ENCODE measurements at regions not wholly inside any gene's neighbourhood (a gene's known extent, or its start where the extent isn't known, plus 50 kb on each side); places are given as distances from the start of the nearest gene placed in this dataset.
"Not testable (repeated sequence)": the region's sequence is repeated elsewhere in the genome, so short reads cannot be mapped to it uniquely, and the experiment has no call there.

GRCh38 chr7:113563257-113563656 lies 355.6 kb downstream of the PPP1R3A start:
- H3K36me3 ChIP-seq (ENCODE audit: control insufficient read depth in 1 of 2, insufficient read depth in 2 of 2, low read length in 2 of 2); H3K27me3 ChIP-seq (ENCODE audit: low read depth, low read length); H3K9me3 ChIP-seq (ENCODE audit: control insufficient read depth in 1 of 2, low read length in 2 of 2); H3K4me1 ChIP-seq (ENCODE audit: control insufficient read depth in 1 of 2, insufficient read depth in 2 of 2, low read length in 2 of 2); H3K27ac ChIP-seq (ENCODE audit: low read length); H3K4me3 ChIP-seq (ENCODE audit: low read depth in 1 of 2, low read length in 2 of 2): not testable (repeated sequence)

DNA sequence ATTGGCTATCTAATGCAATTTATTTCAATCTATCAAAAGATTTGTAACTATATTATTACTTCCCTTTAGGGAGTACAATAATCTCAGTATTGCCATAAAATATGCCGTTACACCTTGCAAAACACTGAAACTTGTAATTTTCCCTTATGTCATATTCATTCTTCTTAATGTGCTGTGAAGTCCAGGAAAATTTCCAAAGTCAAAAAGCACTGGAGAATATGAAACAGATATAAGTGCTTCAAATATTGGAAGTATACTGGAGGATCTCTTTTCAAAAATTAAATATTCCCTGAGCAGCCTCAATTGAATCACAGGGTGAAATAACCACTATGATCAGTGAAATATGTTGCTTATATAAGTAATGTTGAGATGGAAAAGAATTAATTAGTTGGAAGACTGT lies 356.0 kb downstream of the PPP1R3A start:
- Histone ChIP-seq H3K36me3 (ENCODE audit: control insufficient read depth in 1 of 2, insufficient read depth in 2 of 2, low read length in 2 of 2) (no peaks in the 10 kb centered on the region), H3K4me1 (ENCODE audit: control insufficient read depth in 1 of 2, insufficient read depth in 2 of 2, low read length in 2 of 2) (no peaks in the 10 kb centered on the region), H3K9me3 (ENCODE audit: control insufficient read depth in 1 of 2, low read length in 2 of 2) (no peaks in the 10 kb centered on the region), H3K4me3 (ENCODE audit: low read depth in 1 of 2, low read length in 2 of 2) (no peak overlapping the region), H3K27me3 (ENCODE audit: low read depth, low read length) (no peaks in the 10 kb centered on the region), H3K27ac (ENCODE audit: low read length) (no peak overlapping the region)

GRCh38 chr7:113562242-113562641 lies 356.6 kb downstream of the PPP1R3A start:
- H3K36me3 ChIP-seq (ENCODE audit: control insufficient read depth in 1 of 2, insufficient read depth in 2 of 2, low read length in 2 of 2): no peaks in the 10 kb centered on the region
- no peaks in the 10 kb centered on the region for H3K9me3 ChIP-seq (ENCODE audit: control insufficient read depth in 1 of 2, low read length in 2 of 2)
- no peak overlapping the region for H3K4me3 ChIP-seq (ENCODE audit: low read depth in 1 of 2, low read length in 2 of 2)
- H3K27me3 ChIP-seq (ENCODE audit: low read depth, low read length): no peaks in the 10 kb centered on the region
- no peak overlapping the region for H3K27ac ChIP-seq (ENCODE audit: low read length)
- no peaks in the 10 kb centered on the region for H3K4me1 ChIP-seq (ENCODE audit: control insufficient read depth in 1 of 2, insufficient read depth in 2 of 2, low read length in 2 of 2)

DNA sequence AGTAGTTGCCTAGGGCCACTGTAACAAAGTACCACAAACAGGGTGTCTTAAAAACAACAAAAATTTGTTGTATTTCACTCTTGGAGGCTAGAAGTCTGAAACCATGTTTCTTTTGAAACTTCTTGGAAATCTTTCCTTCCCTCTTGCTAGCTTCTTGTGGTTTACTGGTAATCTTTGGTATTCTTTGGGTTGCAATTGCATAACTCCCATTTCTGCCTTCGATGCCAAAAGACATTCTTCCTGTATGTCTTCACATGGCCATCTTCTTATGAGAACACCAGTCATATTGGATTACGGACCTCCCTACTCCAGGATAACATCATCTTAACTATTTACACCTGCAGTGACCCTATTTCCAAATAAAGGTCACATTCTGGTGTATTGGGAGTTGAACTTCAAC lies 357.4 kb downstream of the PPP1R3A start:
- Histone ChIP-seq H3K4me3 (ENCODE audit: low read depth in 1 of 2, low read length in 2 of 2) (no peak overlapping the region), H3K27ac (ENCODE audit: low read length) (no peak overlapping the region), H3K4me1 (ENCODE audit: control insufficient read depth in 1 of 2, insufficient read depth in 2 of 2, low read length in 2 of 2) (no peaks in the 10 kb centered on the region), H3K36me3 (ENCODE audit: control insufficient read depth in 1 of 2, insufficient read depth in 2 of 2, low read length in 2 of 2) (no peaks in the 10 kb centered on the region), H3K9me3 (ENCODE audit: control insufficient read depth in 1 of 2, low read length in 2 of 2) (no peaks in the 10 kb centered on the region), H3K27me3 (ENCODE audit: low read depth, low read length) (no peaks in the 10 kb centered on the region)

GRCh38 chr7:113550966-113551365 lies 367.8 kb downstream of the PPP1R3A start:
- H3K4me3 ChIP-seq (ENCODE audit: low read depth in 1 of 2, low read length in 2 of 2): no peak overlapping the region
- no peak overlapping the region for H3K27ac ChIP-seq (ENCODE audit: low read length)
- H3K27me3 ChIP-seq (ENCODE audit: low read depth, low read length): no peaks in the 10 kb centered on the region
- H3K9me3 ChIP-seq (ENCODE audit: control insufficient read depth in 1 of 2, low read length in 2 of 2): no peaks in the 10 kb centered on the region
- H3K4me1 ChIP-seq (ENCODE audit: control insufficient read depth in 1 of 2, insufficient read depth in 2 of 2, low read length in 2 of 2): no peaks in the 10 kb centered on the region
- H3K36me3 ChIP-seq (ENCODE audit: control insufficient read depth in 1 of 2, insufficient read depth in 2 of 2, low read length in 2 of 2): no peaks in the 10 kb centered on the region

DNA sequence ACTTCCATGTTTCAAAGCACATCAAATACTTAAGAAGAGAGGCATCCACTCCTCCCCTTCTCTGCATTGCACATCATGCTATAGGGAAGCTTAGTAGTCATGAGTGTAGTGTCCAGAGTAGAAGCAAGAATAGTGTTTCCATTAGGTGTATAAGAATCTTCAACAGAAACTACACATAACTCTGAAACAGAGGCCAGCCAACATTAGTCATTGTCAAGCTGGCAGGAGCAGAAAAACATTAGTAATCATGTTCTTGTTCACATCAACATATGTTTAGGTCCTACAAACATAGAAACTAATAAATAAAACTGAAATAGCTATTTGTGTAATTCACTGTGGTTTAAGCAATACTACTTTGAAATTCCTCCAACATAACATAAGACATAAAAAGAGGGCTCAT lies 370.2 kb downstream of the PPP1R3A start:
- no peaks in the 10 kb centered on the region for H3K36me3 ChIP-seq (ENCODE audit: control insufficient read depth in 1 of 2, insufficient read depth in 2 of 2, low read length in 2 of 2)
- no peaks in the 10 kb centered on the region for H3K9me3 ChIP-seq (ENCODE audit: control insufficient read depth in 1 of 2, low read length in 2 of 2)
- H3K27me3 ChIP-seq (ENCODE audit: low read depth, low read length): no peaks in the 10 kb centered on the region
- H3K4me1 ChIP-seq (ENCODE audit: control insufficient read depth in 1 of 2, insufficient read depth in 2 of 2, low read length in 2 of 2): no peaks in the 10 kb centered on the region
- H3K4me3 ChIP-seq (ENCODE audit: low read depth in 1 of 2, low read length in 2 of 2): no peak overlapping the region
- no peak overlapping the region for H3K27ac ChIP-seq (ENCODE audit: low read length)

GRCh38 chr7:113548137-113548536 lies 370.7 kb downstream of the PPP1R3A start:
- H3K27me3 ChIP-seq (ENCODE audit: low read depth, low read length): no peaks in the 10 kb centered on the region
- H3K9me3 ChIP-seq (ENCODE audit: control insufficient read depth in 1 of 2, low read length in 2 of 2): no peaks in the 10 kb centered on the region
- H3K4me1 ChIP-seq (ENCODE audit: control insufficient read depth in 1 of 2, insufficient read depth in 2 of 2, low read length in 2 of 2): no peaks in the 10 kb centered on the region
- H3K4me3 ChIP-seq (ENCODE audit: low read depth in 1 of 2, low read length in 2 of 2): no peak overlapping the region
- no peak overlapping the region for H3K27ac ChIP-seq (ENCODE audit: low read length)
- H3K36me3 ChIP-seq (ENCODE audit: control insufficient read depth in 1 of 2, insufficient read depth in 2 of 2, low read length in 2 of 2): no peaks in the 10 kb centered on the region

DNA sequence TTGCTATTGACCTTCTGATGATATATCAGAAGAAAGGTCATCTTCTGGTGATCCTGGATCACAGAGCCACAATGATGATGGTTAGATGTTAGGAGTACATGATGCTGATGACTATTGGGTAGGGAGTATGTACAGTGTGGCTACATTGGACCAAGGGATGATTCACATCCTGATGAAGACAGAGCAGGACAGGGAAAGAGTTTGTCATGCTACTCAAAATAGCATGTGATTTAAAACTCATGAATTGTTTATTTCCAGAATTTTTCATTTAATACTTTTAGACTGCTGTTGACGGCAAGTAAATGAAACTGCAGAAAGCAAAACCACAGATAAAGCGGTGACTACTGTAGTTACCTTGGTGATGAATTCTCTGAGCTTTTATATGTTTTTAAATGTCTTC lies 397.3 kb downstream of the PPP1R3A start:
- Histone ChIP-seq H3K27me3 (ENCODE audit: low read depth, low read length) (no peaks in the 10 kb centered on the region), H3K9me3 (ENCODE audit: control insufficient read depth in 1 of 2, low read length in 2 of 2) (no peaks in the 10 kb centered on the region), H3K27ac (ENCODE audit: low read length) (no peak overlapping the region), H3K36me3 (ENCODE audit: control insufficient read depth in 1 of 2, insufficient read depth in 2 of 2, low read length in 2 of 2) (no peaks in the 10 kb centered on the region), H3K4me3 (ENCODE audit: low read depth in 1 of 2, low read length in 2 of 2) (no peak overlapping the region), H3K4me1 (ENCODE audit: control insufficient read depth in 1 of 2, insufficient read depth in 2 of 2, low read length in 2 of 2) (no peaks in the 10 kb centered on the region)

DNA sequence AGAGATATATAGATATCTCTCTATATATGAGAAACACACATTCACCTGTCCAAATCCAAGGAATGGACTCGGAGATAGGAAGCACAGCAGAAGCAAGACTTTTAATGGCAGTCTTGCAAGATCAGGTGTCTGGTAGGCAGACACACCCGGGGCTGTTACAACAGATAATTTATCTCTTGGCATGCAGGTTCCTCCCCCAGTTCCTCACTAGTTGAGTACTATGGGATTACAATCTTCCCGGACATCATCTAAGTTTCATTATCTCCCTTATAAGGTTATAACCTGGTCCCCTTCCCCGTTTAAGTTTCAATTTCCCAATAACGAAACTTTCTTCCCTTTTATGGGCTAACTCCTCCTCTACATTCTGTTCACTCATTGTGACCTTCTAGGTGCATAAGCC lies 399.3 kb downstream of the PPP1R3A start:
- no peaks in the 10 kb centered on the region for H3K9me3 ChIP-seq (ENCODE audit: control insufficient read depth in 1 of 2, low read length in 2 of 2)
- no peak overlapping the region for H3K27ac ChIP-seq (ENCODE audit: low read length)
- no peak overlapping the region for H3K4me3 ChIP-seq (ENCODE audit: low read depth in 1 of 2, low read length in 2 of 2)
- H3K4me1 ChIP-seq (ENCODE audit: control insufficient read depth in 1 of 2, insufficient read depth in 2 of 2, low read length in 2 of 2): no peaks in the 10 kb centered on the region
- H3K36me3 ChIP-seq (ENCODE audit: control insufficient read depth in 1 of 2, insufficient read depth in 2 of 2, low read length in 2 of 2): no peaks in the 10 kb centered on the region
- no peaks in the 10 kb centered on the region for H3K27me3 ChIP-seq (ENCODE audit: low read depth, low read length)

DNA sequence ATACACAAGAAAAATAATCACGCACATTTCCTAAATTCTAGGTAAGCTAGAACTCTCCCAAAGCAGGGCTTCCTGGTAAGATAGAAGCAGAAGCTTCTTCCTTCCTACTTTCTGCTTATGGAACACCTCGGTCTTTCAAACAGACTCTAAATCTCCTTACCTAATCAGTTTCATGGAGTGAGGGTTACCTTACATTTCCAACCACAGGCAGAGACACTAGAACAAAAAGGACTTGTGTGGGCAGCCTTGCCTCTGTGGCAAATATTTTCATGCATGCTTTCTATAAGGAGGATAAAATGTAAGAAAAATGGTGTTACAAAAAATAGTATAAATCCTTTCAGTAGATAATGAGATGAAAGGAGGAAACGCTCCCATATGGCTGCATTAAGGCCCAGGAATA lies 386.3 kb upstream of the SMIM30 start:
- Histone ChIP-seq H3K27ac (ENCODE audit: low read length) (no peak overlapping the region), H3K4me1 (ENCODE audit: control insufficient read depth in 1 of 2, insufficient read depth in 2 of 2, low read length in 2 of 2) (no peaks in the 10 kb centered on the region), H3K9me3 (ENCODE audit: control insufficient read depth in 1 of 2, low read length in 2 of 2) (no peaks in the 10 kb centered on the region), H3K4me3 (ENCODE audit: low read depth in 1 of 2, low read length in 2 of 2) (no peak overlapping the region), H3K36me3 (ENCODE audit: control insufficient read depth in 1 of 2, insufficient read depth in 2 of 2, low read length in 2 of 2) (no peaks in the 10 kb centered on the region), H3K27me3 (ENCODE audit: low read depth, low read length) (no peaks in the 10 kb centered on the region)

- Histone ChIP-seq H3K36me3 (ENCODE audit: control insufficient read depth in 1 of 2, insufficient read depth in 2 of 2, low read length in 2 of 2) (no peaks in the 10 kb centered on the region), H3K27ac (ENCODE audit: low read length) (no peak overlapping the region), H3K4me3 (ENCODE audit: low read depth in 1 of 2, low read length in 2 of 2) (no peak overlapping the region), H3K4me1 (ENCODE audit: control insufficient read depth in 1 of 2, insufficient read depth in 2 of 2, low read length in 2 of 2) (no peaks in the 10 kb centered on the region), H3K9me3 (ENCODE audit: control insufficient read depth in 1 of 2, low read length in 2 of 2) (no peaks in the 10 kb centered on the region), H3K27me3 (ENCODE audit: low read depth, low read length) (no peaks in the 10 kb centered on the region)
Measured at GRCh38 chr7:113504142-113504541, 385.8 kb upstream of the SMIM30 start.

- H3K27ac ChIP-seq (ENCODE audit: low read length); H3K9me3 ChIP-seq (ENCODE audit: control insufficient read depth in 1 of 2, low read length in 2 of 2): not testable (repeated sequence)
Measured at GRCh38 chr7:113496586-113496985, 378.2 kb upstream of the SMIM30 start.

More at GRCh38 chr7:113496586-113496985, 378.2 kb upstream of the SMIM30 start:
- H3K27me3 ChIP-seq (ENCODE audit: low read depth, low read length); H3K4me3 ChIP-seq (ENCODE audit: low read depth in 1 of 2, low read length in 2 of 2); H3K36me3 ChIP-seq (ENCODE audit: control insufficient read depth in 1 of 2, insufficient read depth in 2 of 2, low read length in 2 of 2); H3K4me1 ChIP-seq (ENCODE audit: control insufficient read depth in 1 of 2, insufficient read depth in 2 of 2, low read length in 2 of 2): not testable (repeated sequence)

Data from muscle layer of duodenum (tissue), 2 donors.